GM19328 (cell line): ENCODE measurements at regions not wholly inside any gene's neighbourhood (a gene's known extent, or its start where the extent isn't known, plus 50 kb on each side); places are given as distances from the start of the nearest gene placed in this dataset.
"Not testable (repeated sequence)": the region's sequence is repeated elsewhere in the genome, so short reads cannot be mapped to it uniquely, and the experiment has no call there.

Experiments used
- ATAC-seq: cut with Tn5 transposase; IDR thresholded peaks from one replicate; pipeline ENCODE4 v1.9.1; 2021; ENCODE audit warnings: mild to moderate bottlenecking, moderate library complexity; ENCODE audit not compliant: unreplicated experiment

GRCh38 chr15:62362608-62363007, 197.5 kb upstream of the C2CD4B start:
- ATAC-seq, result no peak

- ATAC-seq, result no peak
Observed at GRCh38 chr15:62363913-62364312, 198.8 kb upstream of the C2CD4B start.

- ATAC-seq, result no peak
Observed at GRCh38 chr15:62365795-62366442, 200.8 kb upstream of the C2CD4B start.

- no peak for ATAC-seq
Observed at GRCh38 chr15:62369454-62369853, 204.4 kb upstream of the C2CD4B start.

GRCh38 chr15:62371683-62372082, 206.6 kb upstream of the C2CD4B start:
- ATAC-seq, result not testable (repeated sequence)

GRCh38 chr15:62377736-62378480, 212.8 kb upstream of the C2CD4B start:
- no peak for ATAC-seq

GRCh38 chr15:62378772-62379498, 213.8 kb upstream of the C2CD4B start:
- ATAC-seq, result no peak

- ATAC-seq, result no peak
Observed at GRCh38 chr15:62380011-62380410, 214.9 kb upstream of the C2CD4B start.

GRCh38 chr15:62382046-62382445, 217.0 kb upstream of the C2CD4B start:
- ATAC-seq, result no peak

- ATAC-seq, result peak; percentile 89
Observed at GRCh38 chr15:62389885-62390790, 225.1 kb upstream of the C2CD4B start, which contains the start of gene TLN2. Gene TLN2, plus strand, starts transcription at chr15:62390550.

- no peak for ATAC-seq
Observed at GRCh38 chr15:62390791-62391640, 225.9 kb upstream of the C2CD4B start.

GRCh38 chr15:62391641-62392262, 226.7 kb upstream of the C2CD4B start:
- ATAC-seq, result no peak

GRCh38 chr15:62392376-62392775, 227.3 kb upstream of the C2CD4B start:
- ATAC-seq, result no peak

- no peak for ATAC-seq
Observed at GRCh38 chr15:62393196-62393595, 228.1 kb upstream of the C2CD4B start.

- no peak for ATAC-seq
Observed at GRCh38 chr15:62394079-62394478, 229.0 kb upstream of the C2CD4B start.

- no peak for ATAC-seq
Observed at GRCh38 chr15:62400778-62401177, 235.7 kb upstream of the C2CD4B start.

GRCh38 chr15:62402687-62403086, 237.6 kb upstream of the C2CD4B start:
- no peak for ATAC-seq

GRCh38 chr15:62403164-62403809, 238.2 kb upstream of the C2CD4B start:
- ATAC-seq, result no peak
